ENCODE measurements at regions not wholly inside any gene's neighbourhood (a gene's known extent, or its start where the extent isn't known, plus 50 kb on each side); places are given as distances from the start of the nearest gene placed in this dataset.

DNA sequence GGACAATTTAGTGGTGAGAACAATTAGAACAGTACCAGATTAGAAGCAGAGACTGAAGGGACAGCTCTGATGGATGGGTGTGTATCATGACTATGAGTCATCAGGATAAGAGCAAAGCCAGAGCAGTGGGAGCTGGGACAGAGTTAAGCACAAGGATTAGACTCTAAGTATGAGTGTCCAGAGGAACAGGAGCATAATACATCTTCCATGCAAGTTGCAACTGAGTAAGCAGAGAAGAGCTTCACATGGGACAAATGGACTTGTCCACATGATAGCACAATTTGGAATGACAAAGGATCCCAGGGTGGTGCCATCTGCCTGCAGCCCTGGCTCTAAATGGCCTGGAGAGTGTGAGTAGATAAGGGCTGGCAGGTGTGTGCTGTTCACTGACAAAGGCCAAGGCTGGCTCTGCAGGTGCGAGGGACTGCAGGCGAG is 226.4 kb upstream of the CAND1 start:
- H3K4me1 ChIP-seq, result peaks cover 11% of the 10 kb centered on the region
- H3K27ac ChIP-seq, result no peak overlapping the region
- 93 to 100% methylated on average over 2 of the region's 2 CpGs for WGBS, 2 donors
- no peaks in the 10 kb centered on the region for H3K27me3 ChIP-seq
- no peak overlapping the region for H3K4me3 ChIP-seq
- TF ChIP-seq, protein P1, sequence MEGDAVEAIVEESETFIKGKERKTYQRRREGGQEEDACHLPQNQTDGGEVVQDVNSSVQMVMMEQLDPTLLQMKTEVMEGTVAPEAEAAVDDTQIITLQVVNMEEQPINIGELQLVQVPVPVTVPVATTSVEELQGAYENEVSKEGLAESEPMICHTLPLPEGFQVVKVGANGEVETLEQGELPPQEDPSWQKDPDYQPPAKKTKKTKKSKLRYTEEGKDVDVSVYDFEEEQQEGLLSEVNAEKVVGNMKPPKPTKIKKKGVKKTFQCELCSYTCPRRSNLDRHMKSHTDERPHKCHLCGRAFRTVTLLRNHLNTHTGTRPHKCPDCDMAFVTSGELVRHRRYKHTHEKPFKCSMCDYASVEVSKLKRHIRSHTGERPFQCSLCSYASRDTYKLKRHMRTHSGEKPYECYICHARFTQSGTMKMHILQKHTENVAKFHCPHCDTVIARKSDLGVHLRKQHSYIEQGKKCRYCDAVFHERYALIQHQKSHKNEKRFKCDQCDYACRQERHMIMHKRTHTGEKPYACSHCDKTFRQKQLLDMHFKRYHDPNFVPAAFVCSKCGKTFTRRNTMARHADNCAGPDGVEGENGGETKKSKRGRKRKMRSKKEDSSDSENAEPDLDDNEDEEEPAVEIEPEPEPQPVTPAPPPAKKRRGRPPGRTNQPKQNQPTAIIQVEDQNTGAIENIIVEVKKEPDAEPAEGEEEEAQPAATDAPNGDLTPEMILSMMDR (IDR thresholded peaks at IDR 0.05), result no peak
- TF ChIP-seq POLR2A (IDR thresholded peaks at IDR 0.05), result no peak
- no peaks in the 10 kb centered on the region for H3K9me3 ChIP-seq
- H3K36me3 ChIP-seq (ENCODE audit: low read depth, missing control alignments), result no peaks in the 10 kb centered on the region
- intact Hi-C loops (cut with DNase I; ENCODE audit: low total_unique reads), result no loop called here
- no peak for DNase-seq

DNA sequence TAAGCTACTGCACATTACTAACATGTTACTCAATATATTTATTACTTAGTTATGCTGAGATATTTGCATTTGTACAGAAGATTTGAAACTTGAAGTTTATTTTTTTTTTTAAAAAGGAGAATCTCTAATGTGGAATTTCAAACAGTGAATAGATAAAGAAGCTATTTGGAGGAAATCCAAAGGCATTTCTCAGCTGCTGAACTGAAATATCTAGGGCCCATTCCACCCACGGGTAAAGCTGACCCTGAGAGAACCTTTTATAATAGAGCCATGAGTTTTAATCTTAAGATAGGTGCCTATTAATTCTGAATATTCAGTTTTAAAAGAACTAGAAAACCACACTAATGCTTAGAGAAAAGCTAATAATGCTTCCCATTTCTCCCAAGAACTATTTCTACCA is 225.4 kb upstream of the CAND1 start:
- Histone ChIP-seq H3K27ac (no peak overlapping the region), H3K9me3 (no peaks in the 10 kb centered on the region), H3K36me3 (ENCODE audit: low read depth, missing control alignments) (no peaks in the 10 kb centered on the region), H3K4me3 (no peak overlapping the region), H3K27me3 (no peaks in the 10 kb centered on the region), H3K4me1 (peaks cover 11% of the 10 kb centered on the region)
- 24 to 34% methylated on average over 1 of the region's 1 CpG for WGBS, 2 donors
- intact Hi-C loops (cut with DNase I; ENCODE audit: low total_unique reads), result no loop called here
- no peak for DNase-seq
- no peak for TF ChIP-seq POLR2A (IDR thresholded peaks at IDR 0.05)
- TF ChIP-seq, protein P1 (IDR thresholded peaks at IDR 0.05), result no peak

DNA sequence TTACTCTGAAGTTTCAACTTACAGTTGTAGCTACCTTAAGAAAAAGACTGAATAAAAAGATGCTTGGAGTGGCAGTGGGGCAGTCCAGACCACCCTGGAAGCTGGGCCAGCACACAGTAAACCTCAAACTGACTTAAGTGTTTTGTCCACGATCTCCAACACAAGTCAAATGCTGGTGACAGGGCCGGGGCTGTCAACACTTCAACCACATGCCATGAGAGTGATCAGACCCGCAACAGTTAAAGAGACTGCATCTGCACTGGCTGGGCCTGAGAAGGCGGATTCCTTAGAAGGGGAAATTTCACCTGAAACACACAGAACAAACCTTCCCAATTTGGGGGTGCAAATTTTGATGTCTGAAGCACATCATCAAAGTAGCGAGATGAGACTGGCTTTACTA is 223.5 kb upstream of the CAND1 start:
- peaks cover 11% of the 10 kb centered on the region for H3K4me1 ChIP-seq

DNA sequence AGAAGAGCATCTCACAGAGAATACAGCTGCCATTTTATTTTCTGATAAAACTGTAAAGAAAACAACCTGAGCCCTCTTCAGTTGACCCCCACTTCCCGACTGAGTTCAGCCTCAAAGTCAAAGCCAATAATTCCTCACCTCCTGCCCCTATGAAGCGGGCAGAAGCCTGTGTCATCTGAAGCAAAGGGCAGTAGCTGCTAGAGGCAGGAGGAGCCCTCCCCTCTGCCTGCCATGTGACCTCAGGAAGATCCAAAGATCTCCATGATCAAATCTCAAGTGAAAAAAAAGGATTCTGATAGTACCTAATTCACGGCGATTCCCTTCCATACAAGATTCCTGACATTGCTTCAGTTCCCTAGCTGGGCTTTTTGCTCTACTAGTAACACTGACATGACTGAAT is 223.1 kb upstream of the CAND1 start:
- no peak for TF ChIP-seq POLR2A (IDR thresholded peaks at IDR 0.05)
- TF ChIP-seq, protein P1 (IDR thresholded peaks at IDR 0.05), result no peak
- intact Hi-C loops (cut with DNase I; ENCODE audit: low total_unique reads), result no loop called here
- no peaks in the 10 kb centered on the region for H3K36me3 ChIP-seq (ENCODE audit: low read depth, missing control alignments)
- H3K27me3 ChIP-seq, result no peaks in the 10 kb centered on the region
- no peaks in the 10 kb centered on the region for H3K9me3 ChIP-seq
- no peak overlapping the region for H3K4me3 ChIP-seq
- DNase-seq, result no peak
- H3K4me1 ChIP-seq, result peaks cover 11% of the 10 kb centered on the region
- WGBS, 2 donors, result 89 to 92% methylated on average over 4 of the region's 4 CpGs
- no peak overlapping the region for H3K27ac ChIP-seq

More for the DNA sequence above, 223.5 kb upstream of the CAND1 start:
- Histone ChIP-seq H3K27me3 (no peaks in the 10 kb centered on the region), H3K4me3 (no peak overlapping the region), H3K36me3 (ENCODE audit: low read depth, missing control alignments) (no peaks in the 10 kb centered on the region), H3K27ac (no peak overlapping the region), H3K9me3 (no peaks in the 10 kb centered on the region)
- intact Hi-C loops (cut with DNase I; ENCODE audit: low total_unique reads), result no loop called here
- TF ChIP-seq, protein P1 (IDR thresholded peaks at IDR 0.05), result no peak
- 94 to 98% methylated on average over 5 of the region's 5 CpGs for WGBS, 2 donors
- no peak for DNase-seq

DNA sequence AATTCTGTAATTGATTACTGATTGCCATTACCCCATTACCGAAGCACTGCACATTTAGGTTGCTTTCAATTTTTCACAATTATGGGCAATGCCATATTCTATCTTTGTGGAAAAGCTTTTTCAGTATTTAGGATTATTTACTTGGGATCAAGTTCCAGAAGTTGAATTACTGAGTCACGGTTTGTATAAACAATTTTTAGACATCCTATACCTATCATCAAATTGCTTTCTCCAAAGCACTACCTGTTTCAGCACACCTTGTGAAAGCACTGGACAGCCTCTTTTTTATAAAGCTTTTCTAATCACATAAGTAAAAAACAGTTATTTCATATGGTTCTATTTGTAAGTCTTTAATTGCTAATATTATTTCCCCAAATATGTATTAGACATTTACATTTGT is 221.5 kb upstream of the CAND1 start:
- no peaks in the 10 kb centered on the region for H3K9me3 ChIP-seq
- intact Hi-C loops (cut with DNase I; ENCODE audit: low total_unique reads), result no loop called here
- DNase-seq, result no peak
- no peak overlapping the region for H3K4me3 ChIP-seq
- whole genome bisulfite sequencing, 2 donors, result 92 to 93% methylated on average over 2 of the region's 2 CpGs
- TF ChIP-seq, protein P1 (IDR thresholded peaks at IDR 0.05), result no peak
- TF ChIP-seq POLR2A (IDR thresholded peaks at IDR 0.05), result no peak
- H3K27ac ChIP-seq, result no peak overlapping the region
- peaks cover 11% of the 10 kb centered on the region for H3K4me1 ChIP-seq
- no peaks in the 10 kb centered on the region for H3K36me3 ChIP-seq (ENCODE audit: low read depth, missing control alignments)
- H3K27me3 ChIP-seq, result no peaks in the 10 kb centered on the region

Measured in testis (tissue), 2 donors.